ENCODE measurements at regions not wholly inside any gene's neighbourhood (a gene's known extent, or its start where the extent isn't known, plus 50 kb on each side); places are given as distances from the start of the nearest gene placed in this dataset.

- TF ChIP-seq ZNF609 (CRISPR knock-in tag; IDR thresholded peaks at IDR 0.05; ENCODE audit: borderline replicate concordance), result no peak
- no peak for TF ChIP-seq ZNF436 (CRISPR knock-in tag; IDR thresholded peaks at IDR 0.05)
Measured at GRCh38 chr11:71309611-71310010, 57.2 kb upstream of the SHANK2 start (continued).

DNA sequence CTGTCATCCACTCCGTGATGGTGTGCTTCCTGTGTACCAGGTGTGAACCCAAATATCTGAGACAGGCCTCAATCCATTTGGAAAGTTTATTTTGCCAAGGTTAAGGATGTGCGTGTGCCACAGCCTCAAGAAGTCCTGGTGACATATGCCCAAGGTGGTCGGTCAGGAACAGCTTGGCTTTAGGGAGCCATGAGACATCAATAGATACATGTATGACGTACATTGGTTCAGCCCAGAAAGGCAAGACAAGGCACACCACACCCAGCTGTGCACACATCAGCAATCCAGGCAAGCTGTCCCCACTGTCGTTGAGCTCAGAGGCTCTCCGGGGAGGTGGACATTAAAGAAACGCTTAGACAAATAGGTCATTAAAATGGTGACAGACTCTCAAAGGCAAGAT, 56.8 kb upstream of the SHANK2 start:
- Histone ChIP-seq H3K9me1 (ENCODE audit: control insufficient read depth, insufficient read depth, low read length) (no peaks in the 10 kb centered on the region), H3K4me1 (replicated peaks in 1 of 2; ENCODE audit: control insufficient read depth in 2 of 2, insufficient read depth in 2 of 2, low read length in 2 of 2) (no peaks in the 10 kb centered on the region), H3K4me2 (ENCODE audit: insufficient read depth, low read length) (no peak overlapping the region), H3K27me3 (ENCODE audit: control insufficient read depth in 2 of 2, insufficient read depth in 2 of 2, low read length in 2 of 2) (peaks cover 0 to 17% of the 10 kb centered on the region in 2 experiments; a peak in 1 of 5 replicates), H3K9ac (ENCODE audit: insufficient read depth in 1 of 2, low read depth in 2 of 2, low read length in 2 of 2) (no peak overlapping the region), H3K27ac (ENCODE audit: extremely low read depth, low read depth, low read length) (no peak overlapping the region), H4K20me1 (replicated peaks; ENCODE audit: control insufficient read depth, insufficient read depth, low read length) (no peaks in the 10 kb centered on the region), H2AFZ (ENCODE audit: low read depth, low read length) (no peak overlapping the region), H3K4me3 (no peak overlapping the region), H3K79me2 (ENCODE audit: control insufficient read depth, insufficient read depth, low read length) (no peaks in the 10 kb centered on the region), H3K36me3 (ENCODE audit: control insufficient read depth, insufficient read depth, low read length) (no peaks in the 10 kb centered on the region), H3K9me3 (replicated peaks; ENCODE audit: control insufficient read depth, insufficient read depth, low read depth, low read length) (no peaks in the 10 kb centered on the region; the same call in 1 of the 2 replicates)
- DNase-seq (ENCODE audit: extremely low read depth in 1 of 4, low spot score in 3 of 4) (no peak), FAIRE-seq (no peak), ATAC-seq (no peak)
- no TSS peak for BruUV-seq (replicated peaks)
- ChIA-PET POLR2A (no interaction called here), CTCF (ENCODE audit: low intra/inter-chr PET ratio) (no interaction called here)
- in situ Hi-C loops (cut with MboI), result no loop called here
- WGBS (ENCODE audit: insufficient coverage, low coverage, missing lambda C conversion rate), result 0% methylated on average over 7 of the region's 7 CpGs
- intact Hi-C loops (cut with micrococcal nuclease), result no loop called here
- TF ChIP-seq ZNF274 (IDR thresholded peaks at IDR 0.05; ENCODE audit: borderline replicate concordance, low read depth, low read length), result no peak
- TF ChIP-seq ZNF263 (CRISPR knock-in tag; IDR thresholded peaks at IDR 0.05; ENCODE audit: borderline replicate concordance), result no peak
- TF ChIP-seq STAT5A (IDR thresholded peaks at IDR 0.05; ENCODE audit: borderline replicate concordance, low read length), result no peak
- no peak for TF ChIP-seq ARID1B (IDR thresholded peaks at IDR 0.05)
- TF ChIP-seq ESRRA (IDR thresholded peaks at IDR 0.05; ENCODE audit: borderline replicate concordance, low read depth), result no peak
- no peak for TF ChIP-seq THAP7 (CRISPR knock-in tag; IDR thresholded peaks at IDR 0.05)
- no peak for TF ChIP-seq ZNF282 (CRISPR knock-in tag; IDR thresholded peaks at IDR 0.05)
- TF ChIP-seq NFIX (CRISPR knock-in tag; IDR thresholded peaks at IDR 0.05; ENCODE audit: low read depth), result no peak
- TF ChIP-seq CBX5 (IDR thresholded peaks at IDR 0.05; ENCODE audit: borderline replicate concordance, low read depth), result no peak
- no peak for TF ChIP-seq MTF1 (CRISPR knock-in tag; IDR thresholded peaks at IDR 0.05; ENCODE audit: borderline replicate concordance)
- TF ChIP-seq CTBP1 (IDR thresholded peaks at IDR 0.05; ENCODE audit: borderline replicate concordance), result no peak
- no peak for TF ChIP-seq RBM25 (IDR thresholded peaks at IDR 0.05; ENCODE audit: low read depth, low read length, severe bottlenecking)
